IPS-NIHi11 (cell line): ENCODE measurements at regions not wholly inside any gene's neighbourhood (a gene's known extent, or its start where the extent isn't known, plus 50 kb on each side); places are given as distances from the start of the nearest gene placed in this dataset.
"Not testable (repeated sequence)": the region's sequence is repeated elsewhere in the genome, so short reads cannot be mapped to it uniquely, and the experiment has no call there.

ENCODE experiments used
- DNase-seq: peaks from one replicate; pipeline ENCODE4 v3.0.0; 2012; ENCODE audit warnings: mixed read lengths, low spot score

DNA sequence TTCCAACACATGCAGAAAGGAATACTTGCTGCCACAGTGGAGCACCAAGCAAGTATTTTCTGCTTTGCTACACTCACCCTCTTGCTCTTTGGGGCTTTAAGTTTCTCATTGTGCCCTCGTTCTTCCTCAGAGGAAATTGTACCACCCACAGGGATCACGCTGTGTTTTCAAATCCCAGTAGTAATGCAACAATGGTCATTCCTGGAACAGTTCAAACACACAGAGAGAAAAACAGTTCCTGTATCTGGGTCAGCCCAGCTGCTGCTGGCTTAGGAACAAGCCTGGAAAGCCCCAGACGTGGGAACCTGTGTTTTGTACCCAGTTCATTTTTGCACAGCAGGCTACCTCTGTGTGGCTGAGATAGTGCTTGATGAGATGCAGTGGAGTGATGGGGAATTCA lies 907.8 kb downstream of the STPG2 start:
- peak; percentile 55 for DNase-seq

DNA sequence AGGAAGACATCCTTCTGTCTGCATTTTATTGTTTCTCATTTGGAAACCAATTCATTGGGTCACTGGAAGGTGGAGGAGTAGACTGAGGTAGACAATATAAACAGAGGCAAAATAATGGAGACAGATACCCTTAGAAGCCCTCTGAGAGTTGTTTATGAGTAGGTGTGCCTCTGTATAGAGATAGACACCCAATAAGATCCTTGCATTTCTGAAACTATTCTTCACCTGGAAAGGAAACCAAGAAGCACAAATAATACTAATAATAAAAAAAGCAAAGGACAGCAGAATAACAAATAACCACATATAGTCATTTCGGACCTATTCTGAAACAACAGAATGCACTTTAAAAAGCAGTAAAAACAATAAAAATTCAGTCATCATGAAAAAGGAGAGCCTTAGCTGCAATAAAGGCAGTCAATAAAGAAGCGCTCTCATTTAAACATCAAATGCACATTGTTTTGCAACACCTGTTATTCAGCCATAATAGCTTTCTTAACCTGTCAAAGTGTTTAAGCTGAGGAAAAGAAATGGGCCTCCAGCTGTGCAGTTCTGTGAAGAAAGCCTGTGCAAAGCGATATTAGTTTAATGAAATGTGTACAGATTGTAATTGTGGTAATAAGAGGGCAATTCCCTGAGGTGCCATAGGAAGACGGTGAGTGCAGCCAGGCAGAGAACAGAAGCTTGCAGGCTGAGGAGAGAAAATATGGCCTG lies 904.2 kb downstream of the STPG2 start:
- DNase-seq, result no peak

DNA sequence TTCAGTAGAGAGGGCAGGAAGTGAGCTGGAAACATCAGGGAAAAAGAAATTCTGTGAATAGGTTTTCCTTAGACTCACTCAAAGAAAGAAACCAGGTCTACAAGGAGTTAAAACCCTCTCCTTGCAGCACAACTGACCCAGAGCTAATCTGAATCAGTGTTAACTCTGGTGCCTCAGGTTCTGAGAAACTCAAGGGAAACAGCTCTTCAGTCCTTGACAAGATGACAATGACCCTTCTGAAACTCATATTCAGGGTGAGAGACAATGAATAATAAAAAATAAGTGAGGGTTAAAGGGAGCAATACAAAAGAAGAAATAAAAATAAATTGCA lies 903.6 kb downstream of the STPG2 start:
- DNase-seq, result no peak

DNA sequence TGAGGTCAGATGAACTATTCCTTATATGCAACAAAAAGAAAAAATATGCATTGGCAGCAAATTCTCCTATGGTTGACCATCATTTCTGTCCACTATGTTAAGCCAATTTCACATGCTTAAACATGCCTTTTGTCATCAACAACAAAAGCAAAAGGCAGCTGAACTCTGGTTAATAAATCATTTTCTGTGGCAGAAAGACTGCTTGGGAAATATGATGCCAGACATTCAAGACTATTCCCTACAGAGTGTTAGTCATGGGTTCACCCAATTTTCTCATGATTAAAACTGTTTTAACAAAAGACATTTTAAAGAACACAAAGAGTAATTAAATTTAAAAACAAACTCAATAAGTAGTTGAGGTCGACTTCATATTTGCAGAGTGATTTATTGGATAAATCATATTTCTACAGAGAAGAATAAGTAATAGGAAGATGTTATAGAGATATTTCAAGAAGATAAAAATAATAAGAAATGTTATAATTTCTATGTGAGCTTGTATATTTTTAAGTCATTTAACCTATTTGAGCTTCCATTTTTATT lies 890.6 kb downstream of the STPG2 start:
- no peak for DNase-seq

DNA sequence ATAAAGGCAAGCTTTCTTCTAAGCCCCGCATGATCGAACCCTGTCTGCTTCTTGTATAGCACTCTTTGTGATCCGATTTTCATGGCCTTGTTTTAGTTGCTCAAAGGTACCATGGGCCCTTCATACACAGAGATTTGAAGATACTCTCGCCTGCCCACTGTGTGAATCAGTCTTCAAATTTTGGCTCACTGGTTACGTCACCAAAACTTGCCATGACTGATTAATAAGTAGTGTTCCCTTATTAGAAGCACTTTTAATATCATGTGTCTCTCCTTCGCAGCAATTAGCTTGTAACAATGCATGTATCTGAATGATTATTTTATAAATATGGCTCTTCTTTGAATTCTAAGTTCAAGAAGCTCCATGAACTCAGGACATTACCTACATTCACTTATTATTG lies 880.5 kb downstream of the STPG2 start:
- no peak for DNase-seq

DNA sequence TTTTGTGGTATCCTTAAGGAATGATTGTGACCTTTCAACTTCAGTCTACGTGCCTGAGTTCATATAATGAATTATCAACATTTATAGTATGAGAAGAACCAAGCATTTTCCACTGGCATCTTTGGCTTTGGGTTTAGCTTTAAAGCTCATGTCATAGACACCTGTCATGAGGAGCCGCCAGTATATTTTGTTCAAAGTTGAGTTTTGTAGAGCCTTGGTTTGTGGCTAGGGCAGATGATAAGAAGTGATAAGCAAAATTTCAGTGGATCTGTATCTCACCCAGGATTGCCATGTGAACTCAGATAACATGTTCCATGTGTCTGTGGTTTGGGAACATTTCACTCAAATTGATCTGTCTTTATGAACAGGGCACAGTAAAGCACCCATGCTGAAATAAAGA lies 873.2 kb downstream of the STPG2 start:
- DNase-seq, result no peak

DNA sequence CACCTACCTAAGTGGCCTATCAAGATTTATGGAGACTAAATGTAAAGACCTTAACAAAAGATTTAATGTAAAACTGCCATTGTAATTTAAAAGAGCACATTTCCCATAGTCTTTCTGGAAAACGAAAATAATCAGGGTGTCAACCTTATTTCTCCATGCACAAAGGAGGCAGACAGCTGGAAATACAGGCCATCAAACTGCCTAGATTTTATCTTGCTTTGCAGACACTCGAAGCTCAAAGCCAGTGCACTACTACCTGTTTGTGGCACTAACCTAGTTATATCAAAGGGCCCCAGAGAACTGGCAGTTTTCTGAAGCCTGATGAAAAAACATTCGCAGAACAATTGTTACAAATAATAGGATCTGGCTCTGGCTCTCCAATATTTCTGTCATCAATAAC lies 863.9 kb downstream of the STPG2 start:
- no peak for DNase-seq

DNA sequence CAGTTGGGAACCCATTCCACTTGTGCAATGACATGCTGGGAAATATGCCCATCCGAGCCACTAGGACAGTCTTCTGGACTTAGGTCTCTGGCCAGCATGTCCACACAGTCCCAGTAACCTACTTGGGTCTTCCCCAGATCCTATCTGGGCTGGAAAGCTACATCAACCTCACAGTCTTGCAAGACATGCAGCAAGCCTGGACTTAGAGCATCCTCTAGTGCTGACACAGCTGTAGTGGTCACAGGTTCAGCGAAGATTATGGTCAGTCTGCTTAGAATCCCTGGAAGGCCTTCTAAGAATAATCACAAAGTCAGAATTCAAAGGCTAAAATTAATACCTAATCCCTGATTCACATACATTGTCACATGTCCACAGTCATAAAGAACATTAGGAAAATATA lies 842.7 kb downstream of the STPG2 start:
- no peak for DNase-seq

DNA sequence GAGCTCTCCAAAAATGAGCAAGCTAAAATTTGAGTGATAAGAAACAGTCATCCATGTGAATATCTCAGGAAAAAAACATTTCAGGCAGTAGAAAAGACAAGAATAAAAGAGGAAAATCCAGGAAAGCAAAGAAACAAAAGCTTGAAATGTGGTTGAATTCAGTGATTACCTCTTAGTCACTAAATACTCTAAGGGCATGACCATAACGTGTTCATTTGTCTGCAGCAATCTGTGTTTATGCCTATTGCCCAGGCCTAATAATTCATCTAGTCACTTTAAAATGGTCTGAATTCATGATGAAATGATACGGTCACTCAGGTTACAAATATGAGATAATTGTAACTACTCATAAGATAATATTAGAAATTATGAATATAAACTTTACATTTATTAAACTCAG lies 837.9 kb downstream of the STPG2 start:
- no peak for DNase-seq

DNA sequence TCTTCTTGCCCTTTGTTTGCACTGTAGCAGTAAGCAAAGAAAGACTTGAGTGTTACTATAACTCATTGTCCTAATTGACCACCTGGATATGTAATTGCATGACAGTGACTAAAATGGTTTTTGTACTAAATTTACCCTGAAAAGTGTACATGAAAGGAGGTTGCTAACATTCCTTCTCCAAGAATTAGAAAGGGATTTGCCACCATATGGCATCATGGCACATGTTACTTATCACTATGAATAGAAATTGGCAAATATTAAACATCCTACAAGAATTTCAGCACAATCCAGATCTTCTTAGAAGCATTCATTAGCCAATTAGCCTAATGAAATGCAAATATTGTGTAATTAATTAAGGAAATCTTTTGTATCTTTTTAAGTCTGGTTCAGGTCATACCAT lies 834.2 kb downstream of the STPG2 start:
- no peak for DNase-seq

DNA sequence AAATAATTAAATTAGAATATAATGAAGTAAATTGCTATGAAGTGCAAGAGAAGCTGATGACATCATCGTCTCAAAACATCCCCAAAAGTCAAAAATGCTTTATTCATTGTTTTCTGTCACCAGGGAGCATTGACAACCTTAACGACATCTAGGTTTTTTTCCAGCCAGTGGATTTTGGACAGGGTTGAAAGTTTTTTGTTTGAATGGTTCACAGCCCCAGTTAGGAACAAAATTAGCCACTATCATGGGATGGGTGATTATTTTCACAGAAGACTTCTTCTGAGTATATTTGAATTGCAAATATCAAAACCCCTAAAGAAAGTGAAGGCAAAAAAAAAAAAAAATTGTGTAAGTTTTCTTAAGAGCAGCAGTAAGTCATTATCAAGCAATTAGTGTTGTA lies 826.1 kb downstream of the STPG2 start:
- no peak for DNase-seq

DNA sequence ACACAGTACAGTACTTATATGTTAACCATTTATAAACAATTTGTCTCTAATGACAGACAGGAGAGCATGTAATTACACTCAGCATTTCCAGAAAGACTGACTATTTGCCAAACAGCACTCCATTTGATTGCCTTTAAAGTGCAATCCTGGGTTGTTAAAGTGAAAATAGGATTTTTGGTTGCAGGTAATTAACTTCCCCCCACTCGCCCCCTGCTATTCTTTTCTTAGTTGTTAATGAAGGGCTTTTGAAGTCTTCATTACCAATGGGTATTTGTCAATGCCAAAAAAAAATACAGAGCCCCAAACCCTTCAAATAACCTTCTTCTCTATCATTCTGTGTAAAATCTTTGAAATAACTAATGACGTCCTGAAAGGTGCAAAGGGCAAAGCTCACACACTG lies 825.6 kb downstream of the STPG2 start:
- DNase-seq, result no peak

DNA sequence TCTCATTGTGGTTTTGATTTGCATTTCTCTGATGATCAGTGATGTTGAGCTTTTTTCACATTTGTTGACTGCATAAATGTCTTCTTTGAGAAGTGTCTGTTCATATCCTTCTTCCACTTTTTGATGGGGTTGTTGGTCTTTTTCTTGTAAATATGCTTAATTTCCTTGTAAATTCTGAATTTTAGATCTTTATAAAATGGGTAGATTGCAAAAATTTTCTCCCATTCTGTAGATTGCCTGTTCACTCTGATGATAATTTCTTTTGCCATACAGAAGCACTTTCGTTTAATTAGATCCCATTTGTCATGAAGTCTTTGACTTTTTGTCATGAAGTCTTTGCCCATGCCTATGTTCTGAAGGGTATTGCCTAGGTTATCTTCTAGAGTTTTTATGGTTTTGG lies 817.5 kb downstream of the STPG2 start:
- not testable (repeated sequence) for DNase-seq

DNA sequence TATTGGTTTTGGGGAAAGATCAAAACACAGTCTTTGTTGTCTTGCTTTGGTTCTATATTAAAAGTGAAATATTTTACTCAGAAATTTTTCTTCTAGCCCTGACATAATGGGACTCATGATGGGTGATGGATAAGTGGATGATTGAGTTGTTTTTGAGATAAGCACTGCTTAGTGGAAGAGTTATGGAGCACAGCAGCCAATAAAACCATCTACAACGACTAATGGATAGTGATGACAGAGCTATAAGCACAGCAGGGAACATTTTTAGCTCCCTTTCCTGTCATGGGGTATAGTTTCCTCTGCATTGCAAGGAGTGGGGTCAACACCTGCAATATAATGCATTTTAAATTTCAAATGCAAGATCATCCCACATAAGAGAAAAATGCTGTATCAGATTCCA lies 812.4 kb downstream of the STPG2 start:
- no peak for DNase-seq

DNA sequence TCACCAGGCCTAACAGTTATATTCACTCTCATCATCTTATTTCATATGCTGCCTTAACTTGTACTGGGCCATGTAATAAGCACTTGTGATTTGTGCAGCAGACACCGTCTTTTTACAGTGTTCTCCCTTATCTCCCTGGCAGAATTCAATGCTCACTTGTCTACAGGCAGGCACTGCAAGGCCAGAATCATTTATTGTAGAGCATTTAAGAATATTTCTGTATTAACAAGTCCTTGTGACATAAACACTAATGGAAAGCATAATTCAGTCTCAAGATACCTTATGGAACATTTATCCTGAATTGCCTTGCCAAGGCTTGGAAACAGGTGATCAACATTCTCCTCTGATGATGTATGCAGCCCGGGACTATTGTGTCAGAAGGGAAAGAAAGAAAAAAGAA lies 808.9 kb downstream of the STPG2 start:
- DNase-seq, result no peak

DNA sequence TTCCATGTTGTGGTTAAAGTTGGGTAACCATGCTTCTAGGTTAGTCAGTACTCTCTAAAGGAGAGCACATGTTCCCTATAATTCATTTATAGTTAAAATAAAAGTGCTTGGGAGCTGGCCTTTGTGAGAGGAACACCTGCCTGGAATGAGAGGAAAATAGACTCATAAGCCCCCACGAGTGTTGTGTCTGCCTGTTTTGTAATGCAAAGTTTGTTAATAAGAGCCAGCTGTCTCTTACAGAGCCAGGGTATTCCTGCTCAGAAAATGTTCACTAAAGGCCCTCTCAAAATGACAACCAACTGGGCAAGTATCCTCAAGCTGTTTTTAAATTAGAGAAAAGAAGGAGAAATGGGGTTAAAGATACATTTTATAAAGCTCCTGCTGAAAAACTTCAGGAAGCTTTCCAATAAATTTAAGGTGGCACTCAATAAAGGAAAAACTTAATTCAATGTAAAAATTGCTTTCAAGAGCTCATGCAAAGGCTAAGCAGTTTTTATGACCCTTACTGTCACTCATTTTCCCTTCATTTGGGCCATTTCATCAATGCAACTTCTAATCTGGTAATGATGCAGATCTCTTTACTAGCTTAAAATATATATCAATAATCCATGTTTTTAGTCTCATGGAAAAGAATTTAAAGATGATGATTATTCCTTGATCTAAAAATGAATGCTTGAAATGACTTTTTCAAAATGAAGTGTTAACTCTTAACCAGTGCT lies 793.6 kb downstream of the STPG2 start:
- no peak for DNase-seq

DNA sequence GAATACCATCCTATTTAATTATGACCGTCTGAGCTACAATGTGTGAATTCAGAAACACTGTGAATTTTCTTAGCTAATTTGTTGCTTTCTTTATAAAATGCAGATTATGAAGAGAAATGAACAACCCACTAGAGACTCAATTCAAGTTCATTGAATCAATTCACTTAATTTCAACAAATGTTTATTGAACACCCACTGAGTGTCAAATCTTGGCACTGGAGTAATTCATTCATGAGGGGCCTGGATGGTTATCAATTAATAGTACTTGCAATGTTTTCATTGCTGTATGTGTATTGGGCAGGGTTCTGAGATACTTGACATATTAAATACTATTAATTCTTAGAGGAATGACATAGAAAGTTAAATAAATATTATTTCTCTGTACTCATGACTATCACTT lies 789.4 kb downstream of the STPG2 start:
- DNase-seq, result no peak

DNA sequence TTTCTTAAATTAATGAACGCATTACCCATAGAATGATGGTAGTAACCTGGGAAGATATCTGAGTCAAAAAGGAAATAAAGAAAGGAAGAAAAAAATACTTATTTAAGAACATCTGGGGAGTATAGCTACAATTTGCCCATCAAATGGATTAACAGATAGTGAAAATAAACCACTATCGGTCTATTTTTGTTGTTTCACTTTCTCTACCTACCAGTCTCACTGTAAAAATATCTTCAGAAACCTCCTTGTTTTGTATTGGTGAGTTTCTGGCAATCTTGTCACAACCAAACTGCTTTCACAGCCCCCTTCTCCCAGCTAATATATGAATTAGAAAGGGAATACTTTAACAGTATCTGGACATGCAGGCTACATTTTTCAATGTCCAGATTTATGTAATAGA lies 783.5 kb downstream of the STPG2 start:
- DNase-seq, result no peak

DNA sequence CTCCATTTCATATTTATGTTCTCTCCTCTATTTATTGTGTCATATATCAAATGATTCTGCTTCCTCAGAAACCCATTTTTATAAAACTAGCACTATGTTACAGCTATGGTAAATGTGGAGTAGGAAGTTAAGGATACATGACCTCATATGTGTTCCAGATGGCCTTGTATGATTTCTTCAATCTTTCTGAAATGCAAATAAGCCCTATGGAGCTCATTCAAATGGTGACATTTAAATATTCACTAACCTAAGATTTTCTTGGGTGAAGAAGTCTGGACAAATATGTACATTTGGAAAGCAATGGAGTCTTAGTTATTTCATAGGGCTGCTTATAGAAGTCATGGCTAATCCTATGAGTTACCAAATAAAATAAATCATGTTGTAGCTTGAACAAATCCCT lies 782.5 kb downstream of the STPG2 start:
- no peak for DNase-seq

DNA sequence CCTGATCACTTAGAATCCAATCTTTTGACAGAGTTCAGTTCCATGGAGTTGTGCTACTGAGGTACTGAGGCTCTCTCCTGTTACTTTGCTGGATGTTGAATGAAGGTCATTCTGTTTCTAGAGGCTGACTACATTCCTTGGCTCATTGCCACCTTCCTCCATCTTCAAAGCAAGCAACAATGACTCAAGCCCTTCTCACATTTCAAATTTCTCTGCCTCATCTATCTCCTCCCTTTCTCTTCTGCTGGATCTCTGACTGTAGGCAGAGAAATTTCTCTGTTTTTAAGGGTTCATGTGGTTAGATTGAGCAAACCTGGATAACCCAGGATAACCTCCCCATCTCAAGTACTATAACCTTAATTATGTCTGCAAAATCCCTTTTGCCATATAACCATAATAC lies 775.4 kb downstream of the STPG2 start:
- DNase-seq, result no peak

DNA sequence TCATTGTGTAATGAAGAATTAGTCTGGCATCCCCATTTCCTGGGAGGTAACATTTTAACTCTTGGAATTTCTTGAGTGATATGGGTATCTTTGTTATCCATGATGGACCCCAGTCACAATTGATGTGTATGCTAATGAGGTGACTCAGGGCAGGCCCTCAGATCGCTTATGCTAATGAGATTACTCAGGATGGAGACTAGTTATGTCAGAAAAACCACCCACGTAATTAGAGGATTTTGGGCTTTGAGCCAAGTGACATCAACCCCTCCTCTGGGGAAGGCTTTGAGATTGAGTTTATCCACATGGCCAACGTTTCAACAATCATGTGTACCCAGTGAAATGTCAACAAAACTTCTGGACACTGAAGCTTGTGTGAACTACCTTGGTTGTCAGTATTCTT lies 772.7 kb downstream of the STPG2 start:
- DNase-seq, result no peak

DNA sequence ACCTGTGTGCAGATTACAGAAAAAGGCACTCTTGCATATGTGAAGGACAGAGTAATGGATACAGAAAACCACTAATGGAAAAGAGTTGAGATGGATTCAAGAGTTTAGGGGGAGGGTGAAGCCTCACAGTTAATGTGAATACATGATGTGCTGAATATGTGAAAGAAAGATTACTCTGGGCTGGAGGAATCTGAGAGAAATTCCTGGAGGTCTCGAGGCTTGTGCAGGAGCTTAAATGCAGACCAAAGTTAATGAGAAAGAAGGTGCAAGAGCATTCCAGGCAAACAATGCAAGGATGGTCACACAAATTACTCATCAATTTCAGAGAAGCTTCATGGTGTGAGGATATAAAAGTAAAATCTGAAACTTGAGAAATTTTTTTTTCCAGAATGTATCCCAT lies 768.8 kb downstream of the STPG2 start:
- no peak for DNase-seq

DNA sequence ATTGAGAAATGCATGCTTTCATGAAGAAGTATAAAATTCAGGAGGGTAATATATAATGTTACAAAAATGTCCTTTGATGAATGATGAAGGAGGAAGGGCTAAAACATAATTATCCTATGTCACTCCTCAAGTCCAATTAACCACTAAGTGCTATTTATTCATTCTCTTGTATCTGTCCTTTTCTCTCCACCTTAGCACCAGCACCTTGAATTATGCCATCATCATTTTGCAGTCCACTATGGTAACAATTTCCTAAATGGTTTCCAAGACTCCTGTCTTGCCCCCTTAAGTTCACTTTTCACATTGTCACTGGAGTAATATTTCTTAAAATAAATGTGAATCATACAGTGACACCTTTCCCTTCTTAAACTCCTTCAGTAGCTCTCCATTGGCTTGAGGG lies 756.3 kb downstream of the STPG2 start:
- no peak for DNase-seq

DNA sequence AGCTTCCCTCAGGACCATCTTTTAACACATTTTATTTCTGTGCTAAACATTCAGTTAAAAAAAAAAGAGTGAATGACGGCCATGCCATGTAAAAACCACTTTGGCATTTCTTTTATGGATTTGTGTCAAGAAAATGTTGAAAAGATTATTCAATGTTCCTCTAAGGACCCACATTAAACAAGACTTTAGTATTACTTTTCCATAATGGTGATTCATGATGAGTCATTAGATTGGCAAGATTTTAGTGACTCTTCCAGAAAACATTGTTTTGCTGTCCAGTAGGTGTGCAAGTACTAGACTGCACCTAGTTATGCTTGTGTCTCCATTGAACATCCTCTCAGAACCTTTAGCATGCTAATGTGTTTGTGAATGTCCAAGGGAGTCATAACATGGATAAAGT lies 748.6 kb downstream of the STPG2 start:
- no peak for DNase-seq
